Chondrocyte (in vitro differentiated cells): ENCODE measurements at regions not wholly inside any gene's neighbourhood (a gene's known extent, or its start where the extent isn't known, plus 50 kb on each side); places are given as distances from the start of the nearest gene placed in this dataset.

ENCODE experiments used
- DNase-seq: peaks from one replicate; pipeline ENCODE4 v3.0.0; 2021; ENCODE audit warnings: mixed read lengths, low spot score
- H3K27ac Mint-ChIP-seq: one replicate; pipeline ENCODE4 v1.8.0; 2021; ENCODE audit warnings: mild to moderate bottlenecking, moderate library complexity, mixed read lengths; ENCODE audit not compliant: unreplicated experiment
- H3K27me3 Mint-ChIP-seq: 2 replicates; pipeline ENCODE4 v1.8.0; 2021; ENCODE audit warnings: low read depth, mixed read lengths
- H3K36me3 Mint-ChIP-seq: 2 replicates; pipeline ENCODE4 v1.8.0; 2021; ENCODE audit warnings: low read depth, mixed read lengths
- H3K4me1 Mint-ChIP-seq: 2 replicates; pipeline ENCODE4 v1.8.0; 2021; ENCODE audit warnings: low read depth, mild to moderate bottlenecking, mixed read lengths
- H3K4me3 Mint-ChIP-seq: one replicate; pipeline ENCODE4 v1.8.0; 2021; ENCODE audit warnings: mild to moderate bottlenecking, moderate library complexity, mixed read lengths; ENCODE audit not compliant: unreplicated experiment
- H3K9me3 Mint-ChIP-seq: 2 replicates; pipeline ENCODE4 v1.8.0; 2021; ENCODE audit warnings: low read depth, mixed read lengths
- TF ChIP-seq, protein P1 (sequence below): fragments of 200-600 bp; sonication (generic); IDR thresholded peaks from 2 replicates; pipeline ENCODE4 v1.5.0; 2021; ENCODE audit warnings: antibody characterized with exemption, mild to moderate bottlenecking, moderate library complexity

DNA sequence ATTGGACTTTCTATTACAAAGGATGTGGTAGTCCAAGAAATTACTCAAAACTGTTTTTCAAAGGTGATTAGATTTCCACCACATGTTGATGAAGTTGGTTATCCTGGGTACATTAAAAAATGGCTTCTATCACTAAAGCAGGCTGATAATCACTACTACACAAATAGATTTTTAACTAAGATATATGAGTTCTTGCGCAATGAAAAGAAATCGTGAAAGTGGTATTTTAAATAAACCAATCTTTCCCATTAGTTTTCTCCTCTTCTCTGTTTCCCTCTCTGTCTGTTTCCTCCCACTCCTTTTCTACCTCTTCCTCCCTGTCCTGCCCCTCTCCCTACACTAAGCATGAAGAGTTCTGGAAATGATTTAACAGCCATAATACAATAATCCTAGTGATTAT lies 487.9 kb upstream of the CITED2 start:
- peaks cover 7% of the 10 kb centered on the region for H3K9me3 Mint-ChIP-seq
- H3K4me1 Mint-ChIP-seq, result peaks cover 8% of the 10 kb centered on the region
- TF ChIP-seq, protein P1, sequence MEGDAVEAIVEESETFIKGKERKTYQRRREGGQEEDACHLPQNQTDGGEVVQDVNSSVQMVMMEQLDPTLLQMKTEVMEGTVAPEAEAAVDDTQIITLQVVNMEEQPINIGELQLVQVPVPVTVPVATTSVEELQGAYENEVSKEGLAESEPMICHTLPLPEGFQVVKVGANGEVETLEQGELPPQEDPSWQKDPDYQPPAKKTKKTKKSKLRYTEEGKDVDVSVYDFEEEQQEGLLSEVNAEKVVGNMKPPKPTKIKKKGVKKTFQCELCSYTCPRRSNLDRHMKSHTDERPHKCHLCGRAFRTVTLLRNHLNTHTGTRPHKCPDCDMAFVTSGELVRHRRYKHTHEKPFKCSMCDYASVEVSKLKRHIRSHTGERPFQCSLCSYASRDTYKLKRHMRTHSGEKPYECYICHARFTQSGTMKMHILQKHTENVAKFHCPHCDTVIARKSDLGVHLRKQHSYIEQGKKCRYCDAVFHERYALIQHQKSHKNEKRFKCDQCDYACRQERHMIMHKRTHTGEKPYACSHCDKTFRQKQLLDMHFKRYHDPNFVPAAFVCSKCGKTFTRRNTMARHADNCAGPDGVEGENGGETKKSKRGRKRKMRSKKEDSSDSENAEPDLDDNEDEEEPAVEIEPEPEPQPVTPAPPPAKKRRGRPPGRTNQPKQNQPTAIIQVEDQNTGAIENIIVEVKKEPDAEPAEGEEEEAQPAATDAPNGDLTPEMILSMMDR, result no peak
- H3K36me3 Mint-ChIP-seq, result no peaks in the 10 kb centered on the region
- H3K4me3 Mint-ChIP-seq, result no peak overlapping the region
- DNase-seq, result no peak
- no peaks in the 10 kb centered on the region for H3K27me3 Mint-ChIP-seq
- no peak overlapping the region for H3K27ac Mint-ChIP-seq

GRCh38 chr6:139860203-139860602 lies 485.8 kb upstream of the CITED2 start:
- no peak overlapping the region for H3K4me3 Mint-ChIP-seq
- no peaks in the 10 kb centered on the region for H3K27me3 Mint-ChIP-seq
- H3K9me3 Mint-ChIP-seq, result peaks cover 7% of the 10 kb centered on the region
- H3K27ac Mint-ChIP-seq, result no peak overlapping the region
- DNase-seq, result no peak
- no peaks in the 10 kb centered on the region for H3K36me3 Mint-ChIP-seq
- H3K4me1 Mint-ChIP-seq, result peaks cover 28% of the 10 kb centered on the region
- TF ChIP-seq, protein P1, result no peak

GRCh38 chr6:139858429-139858828 lies 484.0 kb upstream of the CITED2 start:
- no peak for DNase-seq
- Mint-ChIP-seq H3K4me1 (peaks cover 37% of the 10 kb centered on the region), H3K9me3 (peaks cover 7% of the 10 kb centered on the region), H3K36me3 (no peaks in the 10 kb centered on the region), H3K27ac (no peak overlapping the region), H3K4me3 (no peak overlapping the region), H3K27me3 (no peaks in the 10 kb centered on the region)
- TF ChIP-seq, protein P1, result no peak

- no peak overlapping the region for H3K4me3 Mint-ChIP-seq
- H3K36me3 Mint-ChIP-seq, result no peaks in the 10 kb centered on the region
- H3K27ac Mint-ChIP-seq, result no peak overlapping the region
- peaks cover 4% of the 10 kb centered on the region for H3K9me3 Mint-ChIP-seq
- TF ChIP-seq, protein P1, result no peak
- no peak for DNase-seq
- peaks cover 47% of the 10 kb centered on the region for H3K4me1 Mint-ChIP-seq
- no peaks in the 10 kb centered on the region for H3K27me3 Mint-ChIP-seq
Measured at GRCh38 chr6:139857143-139857542, 482.7 kb upstream of the CITED2 start.

DNA sequence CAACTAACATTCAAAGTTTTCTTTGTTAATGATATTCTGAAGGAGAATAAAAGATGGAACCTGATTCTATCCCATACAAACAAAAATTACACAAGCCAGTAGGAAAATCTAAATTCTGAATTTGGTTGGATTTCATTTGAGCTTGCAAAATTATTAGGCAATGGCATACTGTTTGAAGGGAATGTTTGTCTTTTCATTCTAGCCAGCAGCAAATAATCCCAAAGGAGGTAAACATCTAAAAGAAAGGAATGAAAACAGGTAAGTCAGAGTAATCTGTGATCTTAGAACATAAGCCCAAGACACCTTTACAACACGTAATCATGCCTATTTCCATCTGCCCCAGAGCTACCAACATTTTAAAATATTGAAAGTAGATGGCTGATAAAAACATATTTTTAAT lies 482.1 kb upstream of the CITED2 start:
- H3K27ac Mint-ChIP-seq, result no peak overlapping the region
- no peaks in the 10 kb centered on the region for H3K36me3 Mint-ChIP-seq
- TF ChIP-seq, protein P1, result no peak
- peaks cover 4% of the 10 kb centered on the region for H3K9me3 Mint-ChIP-seq
- DNase-seq, result no peak
- peaks cover 47% of the 10 kb centered on the region for H3K4me1 Mint-ChIP-seq
- no peaks in the 10 kb centered on the region for H3K27me3 Mint-ChIP-seq
- no peak overlapping the region for H3K4me3 Mint-ChIP-seq
